ENCODE measurements at regions not wholly inside any gene's neighbourhood (a gene's known extent, or its start where the extent isn't known, plus 50 kb on each side); places are given as distances from the start of the nearest gene placed in this dataset.

DNA sequence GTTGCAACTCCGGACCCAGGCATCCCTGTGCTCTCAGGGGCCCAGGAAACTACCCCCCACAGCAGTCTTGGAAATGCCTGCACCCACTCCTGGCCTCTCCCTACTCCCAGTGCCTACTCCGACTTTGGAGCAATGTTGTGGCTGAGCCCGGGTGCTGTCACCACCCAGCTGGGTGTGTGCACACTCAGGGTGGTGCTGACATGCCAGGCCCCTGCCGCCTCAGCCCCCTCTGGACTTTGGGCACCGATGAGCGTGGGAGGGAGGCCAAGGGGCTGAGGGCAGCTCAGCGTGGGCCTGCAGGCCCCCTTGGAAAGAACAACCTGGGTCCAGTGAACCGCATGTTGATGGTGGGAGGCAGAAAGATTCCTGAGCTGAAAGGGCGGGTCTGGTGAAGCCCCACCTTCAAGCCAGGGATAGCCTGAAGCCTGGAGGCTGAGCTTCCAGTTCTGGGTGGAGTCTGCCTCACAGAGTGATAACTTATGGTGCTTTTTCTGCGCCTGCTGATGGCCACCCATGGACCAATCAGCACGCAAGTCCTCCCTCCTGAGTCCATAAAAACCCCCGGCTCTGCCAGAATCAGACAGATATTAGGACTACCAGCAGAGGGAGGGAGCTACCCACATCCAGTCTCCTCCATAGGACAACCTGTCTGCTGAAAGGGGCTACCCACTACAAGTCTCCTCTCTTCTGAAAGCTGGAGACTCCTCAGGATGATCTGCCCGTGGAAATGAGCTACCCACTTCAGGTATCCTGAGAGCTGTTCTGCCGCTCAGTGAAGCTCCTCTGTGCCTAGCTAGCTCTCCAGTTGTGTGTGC lies 380.4 kb upstream of the SORCS1 start:
- ChIA-PET CTCF (interaction anchor here (0.5 to 1.1 kb wide), 3 partner anchors 12 to 601 kb away, joined by 3 to 5 read pairs (median 5); no protein-coding TSS in a partner anchor), POLR2A (no interaction called here)
- TF ChIP-seq ZNF317 (CRISPR knock-in tag; IDR thresholded peaks at IDR 0.05; ENCODE audit: borderline replicate concordance, low read depth) (no peak), OVOL2 (CRISPR knock-in tag; IDR thresholded peaks at IDR 0.05; ENCODE audit: borderline replicate concordance) (no peak), ETV6 (CRISPR knock-in tag; IDR thresholded peaks at IDR 0.05) (no peak), EMX1 (CRISPR knock-in tag; IDR thresholded peaks at IDR 0.05) (no peak), IRF2 (CRISPR knock-in tag; IDR thresholded peaks at IDR 0.05; ENCODE audit: borderline replicate concordance, low read depth) (no peak), ZNF263 (CRISPR knock-in tag; IDR thresholded peaks at IDR 0.05; ENCODE audit: low read depth) (no peak), RELA (CRISPR knock-in tag; IDR thresholded peaks at IDR 0.05; ENCODE audit: borderline replicate concordance) (no peak), GTF2I (CRISPR knock-in tag; conservative IDR thresholded peaks at IDR 0.05) (no peak), TCF7 (CRISPR knock-in tag; IDR thresholded peaks at IDR 0.05; ENCODE audit: low read depth) (no peak), NR1H2 (CRISPR knock-in tag; IDR thresholded peaks at IDR 0.05) (no peak)
- TF ChIP-seq, protein P1, sequence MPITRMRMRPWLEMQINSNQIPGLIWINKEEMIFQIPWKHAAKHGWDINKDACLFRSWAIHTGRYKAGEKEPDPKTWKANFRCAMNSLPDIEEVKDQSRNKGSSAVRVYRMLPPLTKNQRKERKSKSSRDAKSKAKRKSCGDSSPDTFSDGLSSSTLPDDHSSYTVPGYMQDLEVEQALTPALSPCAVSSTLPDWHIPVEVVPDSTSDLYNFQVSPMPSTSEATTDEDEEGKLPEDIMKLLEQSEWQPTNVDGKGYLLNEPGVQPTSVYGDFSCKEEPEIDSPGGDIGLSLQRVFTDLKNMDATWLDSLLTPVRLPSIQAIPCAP (CRISPR knock-in tag; IDR thresholded peaks at IDR 0.05) = no peak
- TF ChIP-seq, protein P2, sequence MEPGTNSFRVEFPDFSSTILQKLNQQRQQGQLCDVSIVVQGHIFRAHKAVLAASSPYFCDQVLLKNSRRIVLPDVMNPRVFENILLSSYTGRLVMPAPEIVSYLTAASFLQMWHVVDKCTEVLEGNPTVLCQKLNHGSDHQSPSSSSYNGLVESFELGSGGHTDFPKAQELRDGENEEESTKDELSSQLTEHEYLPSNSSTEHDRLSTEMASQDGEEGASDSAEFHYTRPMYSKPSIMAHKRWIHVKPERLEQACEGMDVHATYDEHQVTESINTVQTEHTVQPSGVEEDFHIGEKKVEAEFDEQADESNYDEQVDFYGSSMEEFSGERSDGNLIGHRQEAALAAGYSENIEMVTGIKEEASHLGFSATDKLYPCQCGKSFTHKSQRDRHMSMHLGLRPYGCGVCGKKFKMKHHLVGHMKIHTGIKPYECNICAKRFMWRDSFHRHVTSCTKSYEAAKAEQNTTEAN (CRISPR knock-in tag; IDR thresholded peaks at IDR 0.05) = no peak
- TF ChIP-seq, protein P3, sequence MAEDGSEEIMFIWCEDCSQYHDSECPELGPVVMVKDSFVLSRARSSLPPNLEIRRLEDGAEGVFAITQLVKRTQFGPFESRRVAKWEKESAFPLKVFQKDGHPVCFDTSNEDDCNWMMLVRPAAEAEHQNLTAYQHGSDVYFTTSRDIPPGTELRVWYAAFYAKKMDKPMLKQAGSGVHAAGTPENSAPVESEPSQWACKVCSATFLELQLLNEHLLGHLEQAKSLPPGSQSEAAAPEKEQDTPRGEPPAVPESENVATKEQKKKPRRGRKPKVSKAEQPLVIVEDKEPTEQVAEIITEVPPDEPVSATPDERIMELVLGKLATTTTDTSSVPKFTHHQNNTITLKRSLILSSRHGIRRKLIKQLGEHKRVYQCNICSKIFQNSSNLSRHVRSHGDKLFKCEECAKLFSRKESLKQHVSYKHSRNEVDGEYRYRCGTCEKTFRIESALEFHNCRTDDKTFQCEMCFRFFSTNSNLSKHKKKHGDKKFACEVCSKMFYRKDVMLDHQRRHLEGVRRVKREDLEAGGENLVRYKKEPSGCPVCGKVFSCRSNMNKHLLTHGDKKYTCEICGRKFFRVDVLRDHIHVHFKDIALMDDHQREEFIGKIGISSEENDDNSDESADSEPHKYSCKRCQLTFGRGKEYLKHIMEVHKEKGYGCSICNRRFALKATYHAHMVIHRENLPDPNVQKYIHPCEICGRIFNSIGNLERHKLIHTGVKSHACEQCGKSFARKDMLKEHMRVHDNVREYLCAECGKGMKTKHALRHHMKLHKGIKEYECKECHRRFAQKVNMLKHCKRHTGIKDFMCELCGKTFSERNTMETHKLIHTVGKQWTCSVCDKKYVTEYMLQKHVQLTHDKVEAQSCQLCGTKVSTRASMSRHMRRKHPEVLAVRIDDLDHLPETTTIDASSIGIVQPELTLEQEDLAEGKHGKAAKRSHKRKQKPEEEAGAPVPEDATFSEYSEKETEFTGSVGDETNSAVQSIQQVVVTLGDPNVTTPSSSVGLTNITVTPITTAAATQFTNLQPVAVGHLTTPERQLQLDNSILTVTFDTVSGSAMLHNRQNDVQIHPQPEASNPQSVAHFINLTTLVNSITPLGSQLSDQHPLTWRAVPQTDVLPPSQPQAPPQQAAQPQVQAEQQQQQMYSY (CRISPR knock-in tag; IDR thresholded peaks at IDR 0.05) = no peak
- TF ChIP-seq, protein P4, sequence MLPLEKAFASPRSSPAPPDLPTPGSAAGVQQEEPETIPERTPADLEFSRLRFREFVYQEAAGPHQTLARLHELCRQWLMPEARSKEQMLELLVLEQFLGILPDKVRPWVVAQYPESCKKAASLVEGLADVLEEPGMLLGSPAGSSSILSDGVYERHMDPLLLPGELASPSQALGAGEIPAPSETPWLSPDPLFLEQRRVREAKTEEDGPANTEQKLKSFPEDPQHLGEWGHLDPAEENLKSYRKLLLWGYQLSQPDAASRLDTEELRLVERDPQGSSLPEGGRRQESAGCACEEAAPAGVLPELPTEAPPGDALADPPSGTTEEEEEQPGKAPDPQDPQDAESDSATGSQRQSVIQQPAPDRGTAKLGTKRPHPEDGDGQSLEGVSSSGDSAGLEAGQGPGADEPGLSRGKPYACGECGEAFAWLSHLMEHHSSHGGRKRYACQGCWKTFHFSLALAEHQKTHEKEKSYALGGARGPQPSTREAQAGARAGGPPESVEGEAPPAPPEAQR (CRISPR knock-in tag; IDR thresholded peaks at IDR 0.05) = no peak
- Mint-ChIP-seq H3K27me3 (ENCODE audit: low read depth) (no peaks in the 10 kb centered on the region), H3K36me3 (peaks cover 4% of the 10 kb centered on the region), H3K27ac (no peak overlapping the region), H3K9me3 (peaks cover 8% of the 10 kb centered on the region), H3K4me1 (peaks cover 53% of the 10 kb centered on the region), H3K4me3 (no peak overlapping the region)
- ATAC-seq = peak; percentile 17
- no peak for DNase-seq (ENCODE audit: low spot score)

DNA sequence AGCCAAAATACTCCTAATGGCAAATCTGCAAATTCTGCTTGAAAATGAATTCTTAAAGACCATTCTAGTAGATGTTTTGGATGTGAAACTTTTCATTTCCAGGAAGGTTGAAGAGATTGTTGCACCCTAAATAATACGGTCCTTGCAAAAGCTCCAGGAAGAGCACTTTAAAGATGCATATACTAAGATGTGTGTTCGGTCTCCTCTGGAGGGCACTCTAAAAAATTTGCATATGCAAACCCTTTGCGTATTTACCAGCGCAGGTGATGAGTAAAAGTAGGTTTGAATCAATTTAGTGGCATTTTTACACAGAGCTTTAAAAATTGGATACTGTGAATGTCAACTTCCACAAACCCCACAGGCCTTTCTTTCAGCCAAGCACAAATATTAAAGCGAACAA lies 378.1 kb upstream of the SORCS1 start:
- Mint-ChIP-seq H3K4me3 (no peak overlapping the region), H3K27me3 (ENCODE audit: low read depth) (no peaks in the 10 kb centered on the region), H3K9me3 (peaks cover 7% of the 10 kb centered on the region), H3K27ac (no peak overlapping the region), H3K36me3 (no peaks in the 10 kb centered on the region; the same call in 1 of the 2 replicates), H3K4me1 (peaks cover 43% of the 10 kb centered on the region)
- ATAC-seq = peak; percentile 57
- DNase-seq (ENCODE audit: low spot score) = no peak
- ChIA-PET POLR2A (no interaction called here), CTCF (no interaction called here)
- TF ChIP-seq, protein P5, sequence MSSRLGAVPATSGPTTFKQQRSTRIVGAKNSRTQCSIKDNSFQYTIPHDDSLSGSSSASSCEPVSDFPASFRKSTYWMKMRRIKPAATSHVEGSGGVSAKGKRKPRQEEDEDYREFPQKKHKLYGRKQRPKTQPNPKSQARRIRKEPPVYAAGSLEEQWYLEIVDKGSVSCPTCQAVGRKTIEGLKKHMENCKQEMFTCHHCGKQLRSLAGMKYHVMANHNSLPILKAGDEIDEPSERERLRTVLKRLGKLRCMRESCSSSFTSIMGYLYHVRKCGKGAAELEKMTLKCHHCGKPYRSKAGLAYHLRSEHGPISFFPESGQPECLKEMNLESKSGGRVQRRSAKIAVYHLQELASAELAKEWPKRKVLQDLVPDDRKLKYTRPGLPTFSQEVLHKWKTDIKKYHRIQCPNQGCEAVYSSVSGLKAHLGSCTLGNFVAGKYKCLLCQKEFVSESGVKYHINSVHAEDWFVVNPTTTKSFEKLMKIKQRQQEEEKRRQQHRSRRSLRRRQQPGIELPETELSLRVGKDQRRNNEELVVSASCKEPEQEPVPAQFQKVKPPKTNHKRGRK (CRISPR knock-in tag; IDR thresholded peaks at IDR 0.05; ENCODE audit: borderline replicate concordance) = no peak
- TF ChIP-seq, protein P6, sequence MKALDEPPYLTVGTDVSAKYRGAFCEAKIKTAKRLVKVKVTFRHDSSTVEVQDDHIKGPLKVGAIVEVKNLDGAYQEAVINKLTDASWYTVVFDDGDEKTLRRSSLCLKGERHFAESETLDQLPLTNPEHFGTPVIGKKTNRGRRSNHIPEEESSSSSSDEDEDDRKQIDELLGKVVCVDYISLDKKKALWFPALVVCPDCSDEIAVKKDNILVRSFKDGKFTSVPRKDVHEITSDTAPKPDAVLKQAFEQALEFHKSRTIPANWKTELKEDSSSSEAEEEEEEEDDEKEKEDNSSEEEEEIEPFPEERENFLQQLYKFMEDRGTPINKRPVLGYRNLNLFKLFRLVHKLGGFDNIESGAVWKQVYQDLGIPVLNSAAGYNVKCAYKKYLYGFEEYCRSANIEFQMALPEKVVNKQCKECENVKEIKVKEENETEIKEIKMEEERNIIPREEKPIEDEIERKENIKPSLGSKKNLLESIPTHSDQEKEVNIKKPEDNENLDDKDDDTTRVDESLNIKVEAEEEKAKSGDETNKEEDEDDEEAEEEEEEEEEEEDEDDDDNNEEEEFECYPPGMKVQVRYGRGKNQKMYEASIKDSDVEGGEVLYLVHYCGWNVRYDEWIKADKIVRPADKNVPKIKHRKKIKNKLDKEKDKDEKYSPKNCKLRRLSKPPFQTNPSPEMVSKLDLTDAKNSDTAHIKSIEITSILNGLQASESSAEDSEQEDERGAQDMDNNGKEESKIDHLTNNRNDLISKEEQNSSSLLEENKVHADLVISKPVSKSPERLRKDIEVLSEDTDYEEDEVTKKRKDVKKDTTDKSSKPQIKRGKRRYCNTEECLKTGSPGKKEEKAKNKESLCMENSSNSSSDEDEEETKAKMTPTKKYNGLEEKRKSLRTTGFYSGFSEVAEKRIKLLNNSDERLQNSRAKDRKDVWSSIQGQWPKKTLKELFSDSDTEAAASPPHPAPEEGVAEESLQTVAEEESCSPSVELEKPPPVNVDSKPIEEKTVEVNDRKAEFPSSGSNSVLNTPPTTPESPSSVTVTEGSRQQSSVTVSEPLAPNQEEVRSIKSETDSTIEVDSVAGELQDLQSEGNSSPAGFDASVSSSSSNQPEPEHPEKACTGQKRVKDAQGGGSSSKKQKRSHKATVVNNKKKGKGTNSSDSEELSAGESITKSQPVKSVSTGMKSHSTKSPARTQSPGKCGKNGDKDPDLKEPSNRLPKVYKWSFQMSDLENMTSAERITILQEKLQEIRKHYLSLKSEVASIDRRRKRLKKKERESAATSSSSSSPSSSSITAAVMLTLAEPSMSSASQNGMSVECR (CRISPR knock-in tag; IDR thresholded peaks at IDR 0.05; ENCODE audit: borderline replicate concordance) = no peak
- TF ChIP-seq CREM (CRISPR knock-in tag; IDR thresholded peaks at IDR 0.05) (no peak), ZNF121 (CRISPR knock-in tag; IDR thresholded peaks at IDR 0.05) (no peak), ZNF232 (CRISPR knock-in tag; IDR thresholded peaks at IDR 0.05) (no peak)
- TF ChIP-seq, protein P7, sequence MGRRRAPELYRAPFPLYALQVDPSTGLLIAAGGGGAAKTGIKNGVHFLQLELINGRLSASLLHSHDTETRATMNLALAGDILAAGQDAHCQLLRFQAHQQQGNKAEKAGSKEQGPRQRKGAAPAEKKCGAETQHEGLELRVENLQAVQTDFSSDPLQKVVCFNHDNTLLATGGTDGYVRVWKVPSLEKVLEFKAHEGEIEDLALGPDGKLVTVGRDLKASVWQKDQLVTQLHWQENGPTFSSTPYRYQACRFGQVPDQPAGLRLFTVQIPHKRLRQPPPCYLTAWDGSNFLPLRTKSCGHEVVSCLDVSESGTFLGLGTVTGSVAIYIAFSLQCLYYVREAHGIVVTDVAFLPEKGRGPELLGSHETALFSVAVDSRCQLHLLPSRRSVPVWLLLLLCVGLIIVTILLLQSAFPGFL (CRISPR knock-in tag; IDR thresholded peaks at IDR 0.05; ENCODE audit: borderline replicate concordance) = no peak

Measured in WTC11 (cell line).